ELR (cell line): ENCODE measurements at regions not wholly inside any gene's neighbourhood (a gene's known extent, or its start where the extent isn't known, plus 50 kb on each side); places are given as distances from the start of the nearest gene placed in this dataset.

Experiments
- DNase-seq: peaks from one replicate; pipeline ENCODE4 v3.0.0-alpha.2; 2015; ENCODE audit warnings: low read depth

DNA sequence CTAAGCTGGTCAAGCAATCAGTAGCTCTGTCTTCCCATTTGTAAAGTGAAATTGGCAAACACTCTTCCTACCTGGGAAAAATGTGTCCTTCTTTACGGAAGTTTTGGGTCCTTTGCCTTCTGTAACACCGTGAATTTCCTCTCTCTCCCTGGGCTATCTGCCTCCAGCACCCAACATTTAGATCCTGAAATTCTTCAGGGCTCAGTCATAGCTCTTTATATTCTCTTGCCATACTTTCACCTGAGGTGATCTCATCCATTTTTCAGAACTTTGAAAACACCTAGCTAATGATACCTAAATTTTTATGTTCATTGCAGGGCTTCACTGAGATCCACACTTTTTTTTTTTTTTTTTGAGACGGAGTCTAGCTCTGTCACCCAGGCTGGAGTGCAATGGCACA, 1042.2 kb downstream of the DIAPH3 start:
- DNase-seq: no peak

DNA sequence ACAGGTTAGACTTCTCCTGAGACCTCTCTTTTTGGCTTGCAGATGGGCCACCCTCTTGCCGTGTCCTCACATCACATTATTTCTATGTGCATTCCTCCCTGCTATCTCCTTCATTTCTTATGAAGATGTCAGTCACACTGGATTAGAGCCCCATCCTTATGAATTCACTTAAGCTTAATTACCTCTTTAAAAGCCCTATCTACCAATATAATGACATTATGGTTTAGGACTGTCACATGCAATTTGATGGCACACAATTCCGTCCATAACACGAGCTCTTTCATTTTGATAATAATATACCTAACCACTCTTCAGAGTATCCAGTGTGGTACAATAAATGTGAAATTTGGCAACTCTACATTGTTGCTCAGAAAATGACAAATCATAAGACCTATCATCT, 1037.3 kb downstream of the DIAPH3 start:
- no peak for DNase-seq

DNA sequence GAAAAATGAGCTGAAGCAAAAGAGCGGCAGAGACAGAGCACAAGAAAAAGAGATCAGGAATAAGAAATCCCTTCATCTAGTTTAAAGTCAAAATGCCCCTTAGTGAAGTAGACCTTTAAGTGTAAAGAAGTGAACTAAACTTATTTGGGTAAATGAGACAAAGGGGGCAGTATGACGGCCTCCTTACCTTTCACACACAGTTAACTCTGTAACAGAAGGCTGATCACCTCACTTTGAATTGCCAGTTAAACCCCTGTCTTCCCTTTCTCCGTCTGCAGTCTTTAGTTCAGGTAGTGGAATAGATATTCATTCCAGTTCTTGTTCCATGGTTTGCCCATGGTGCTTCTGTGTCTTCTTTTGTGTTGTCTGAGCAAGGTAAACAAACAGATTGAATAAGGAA, 1029.8 kb downstream of the DIAPH3 start:
- no peak for DNase-seq

DNA sequence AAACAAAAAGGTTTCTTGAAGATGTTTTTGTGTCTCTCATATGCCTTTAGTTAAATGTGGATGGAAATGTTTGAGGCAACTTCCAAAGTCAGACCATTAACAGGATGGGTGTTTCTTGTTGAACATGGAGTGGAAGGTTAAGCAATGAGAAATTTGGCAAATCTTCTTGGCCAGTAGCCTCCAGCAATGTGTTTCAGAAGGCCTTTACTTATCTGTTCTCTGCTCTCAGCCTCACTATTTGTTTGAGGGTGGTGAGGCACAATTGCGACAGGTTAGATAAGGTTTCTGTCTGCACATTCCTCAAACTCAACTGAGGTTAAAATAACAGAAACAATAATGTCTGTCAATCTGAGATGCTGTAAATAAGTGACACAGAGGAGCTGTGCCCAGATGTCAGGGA, 1019.0 kb downstream of the DIAPH3 start:
- DNase-seq: no peak

DNA sequence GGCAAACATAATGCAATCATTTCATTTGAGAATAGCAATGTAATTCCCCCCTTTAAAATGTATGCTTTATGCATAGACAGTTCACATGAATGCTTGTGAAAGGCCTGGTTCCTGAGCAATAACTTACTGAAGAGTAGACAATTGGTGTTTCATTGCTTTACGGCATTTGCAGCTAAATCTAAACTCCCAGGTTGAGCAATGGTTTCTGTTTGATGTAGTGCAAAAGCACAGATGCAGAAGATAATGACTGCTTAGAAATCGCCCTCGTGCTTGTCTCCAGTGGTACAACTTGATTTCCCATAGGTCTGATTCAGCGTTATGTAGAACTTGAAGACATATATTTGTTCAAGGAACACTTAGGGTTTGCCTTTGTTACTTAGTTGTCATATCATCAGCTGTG, 1018.3 kb downstream of the DIAPH3 start:
- no peak for DNase-seq

DNA sequence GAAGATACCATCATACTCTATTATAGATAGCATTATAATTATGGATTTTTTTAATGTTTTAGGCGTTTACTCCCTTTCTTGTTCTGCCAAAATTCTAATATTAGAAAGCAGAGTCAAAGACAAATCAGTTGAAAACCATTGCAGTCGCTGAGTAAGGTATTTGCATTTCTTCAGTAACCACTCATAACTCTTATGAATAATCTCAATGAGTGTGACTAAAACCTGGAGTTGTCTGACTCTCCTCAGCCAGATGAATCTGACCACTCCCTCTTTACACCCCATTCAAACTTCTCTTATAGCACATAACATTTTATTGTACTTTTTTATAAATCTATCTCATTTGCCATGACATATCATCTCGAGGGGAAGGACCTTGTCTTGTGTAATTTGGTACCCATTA, 1006.5 kb downstream of the DIAPH3 start:
- no peak for DNase-seq

DNA sequence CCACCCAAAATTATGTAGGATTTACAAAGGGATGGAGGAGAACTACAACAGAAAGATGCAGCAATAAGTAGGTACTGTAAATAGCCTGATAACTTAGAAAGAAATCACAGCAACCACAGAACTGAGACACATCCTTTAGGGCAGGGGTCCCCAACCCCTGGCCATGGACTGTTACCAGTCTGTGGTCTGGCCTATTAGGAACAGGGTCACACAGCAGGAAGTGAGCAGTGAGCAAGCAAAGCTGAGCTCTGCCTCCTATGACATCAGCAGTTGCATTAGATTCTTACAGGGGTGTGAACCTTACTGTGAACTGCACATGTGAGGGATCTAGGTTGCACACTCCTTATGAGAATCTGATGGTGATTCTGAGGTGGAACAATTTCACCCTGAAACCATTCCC, 997.6 kb downstream of the DIAPH3 start:
- no peak for DNase-seq

DNA sequence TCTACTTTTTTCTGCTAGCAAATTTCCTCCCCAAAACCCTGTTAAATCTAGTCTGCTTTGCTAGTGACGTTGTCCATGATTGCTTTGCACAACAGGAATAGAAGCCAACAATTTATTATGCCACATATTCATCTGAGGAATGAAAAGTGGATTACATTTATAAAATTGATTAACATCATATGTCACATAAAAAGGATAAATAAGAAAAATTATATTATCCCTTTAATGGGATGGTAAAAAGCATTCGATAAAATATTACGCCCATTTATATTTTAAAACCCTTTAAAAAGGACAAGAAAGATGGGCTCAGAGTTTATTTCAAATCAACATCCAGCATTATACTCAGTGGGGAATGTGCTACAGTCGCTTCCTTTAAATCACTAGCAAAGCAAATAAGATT, 991.7 kb downstream of the DIAPH3 start:
- no peak for DNase-seq

DNA sequence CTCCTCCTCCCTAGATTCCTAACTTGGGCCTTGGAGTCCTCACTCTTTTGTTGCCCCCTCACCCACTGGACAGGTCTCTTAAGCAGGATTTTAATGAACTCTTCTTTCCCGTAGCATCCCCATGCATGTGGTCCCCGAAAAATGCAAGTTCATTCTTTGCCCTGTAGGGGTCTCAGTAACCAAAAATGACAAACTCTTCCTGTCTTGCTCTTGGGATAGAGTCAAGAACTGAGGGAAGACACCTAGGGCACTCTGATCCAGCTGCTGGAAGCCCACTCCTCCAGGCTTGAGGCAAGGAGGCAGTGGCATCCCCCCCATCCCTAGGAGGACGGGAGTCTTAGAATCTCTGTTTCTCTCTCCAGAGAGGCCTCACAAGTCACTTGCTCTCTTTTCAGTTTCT, 987.0 kb downstream of the DIAPH3 start:
- no peak for DNase-seq

DNA sequence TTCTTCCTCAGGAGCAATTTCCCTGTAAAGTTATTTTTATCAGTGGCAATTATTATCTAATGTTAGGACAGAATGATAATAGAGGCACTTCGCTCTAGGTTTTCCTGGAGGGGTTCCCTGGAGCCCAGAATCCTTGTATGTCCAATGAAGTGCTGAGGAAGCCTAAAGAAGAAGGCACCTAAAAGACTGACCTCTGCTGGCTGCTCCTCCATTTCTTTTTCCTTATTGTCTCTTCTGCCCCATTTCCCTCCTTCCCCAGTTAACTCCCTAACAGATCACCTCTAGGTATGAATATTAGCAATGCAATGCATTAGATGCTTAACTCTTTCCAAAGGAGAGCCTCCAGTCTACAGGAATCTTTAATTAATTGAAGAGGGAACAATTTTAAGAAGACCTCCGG, 985.4 kb downstream of the DIAPH3 start:
- no peak for DNase-seq

DNA sequence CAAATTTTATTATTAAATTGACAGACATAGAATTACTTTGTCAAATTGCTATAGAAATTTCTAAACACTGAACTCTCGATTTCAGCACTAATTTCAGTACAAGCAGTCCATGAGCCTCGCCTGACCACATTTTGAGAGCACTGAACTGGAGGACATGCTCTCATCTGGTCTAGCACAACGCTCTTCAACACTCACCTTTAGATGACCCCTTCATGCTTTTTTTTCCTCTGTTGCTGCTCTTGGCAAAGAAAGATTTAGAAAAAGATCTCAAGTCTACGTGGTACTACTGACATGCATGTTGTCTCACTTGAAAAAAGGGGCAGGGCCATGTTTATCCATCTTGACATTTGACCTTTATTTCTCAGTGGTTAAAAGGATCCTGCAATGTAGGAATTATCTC, 981.5 kb downstream of the DIAPH3 start:
- DNase-seq: no peak

DNA sequence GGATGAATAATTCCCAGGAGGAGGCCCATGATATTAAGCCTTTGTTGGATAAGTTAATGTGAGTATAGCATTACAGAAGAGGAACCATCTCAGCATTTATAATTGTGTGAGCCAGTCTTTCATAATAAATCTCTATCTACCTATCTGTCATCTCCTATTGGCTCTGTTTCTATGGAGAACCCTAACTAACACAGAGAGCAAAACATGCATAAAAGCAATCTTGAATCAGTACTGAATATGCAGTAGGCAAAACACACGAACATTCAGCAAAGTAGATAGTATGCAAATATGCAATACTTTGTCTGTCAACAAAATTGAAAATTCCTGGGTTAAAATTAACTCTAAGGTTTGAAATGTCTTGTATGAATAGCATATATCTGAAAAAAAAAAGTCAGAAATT, 966.3 kb downstream of the DIAPH3 start:
- no peak for DNase-seq

DNA sequence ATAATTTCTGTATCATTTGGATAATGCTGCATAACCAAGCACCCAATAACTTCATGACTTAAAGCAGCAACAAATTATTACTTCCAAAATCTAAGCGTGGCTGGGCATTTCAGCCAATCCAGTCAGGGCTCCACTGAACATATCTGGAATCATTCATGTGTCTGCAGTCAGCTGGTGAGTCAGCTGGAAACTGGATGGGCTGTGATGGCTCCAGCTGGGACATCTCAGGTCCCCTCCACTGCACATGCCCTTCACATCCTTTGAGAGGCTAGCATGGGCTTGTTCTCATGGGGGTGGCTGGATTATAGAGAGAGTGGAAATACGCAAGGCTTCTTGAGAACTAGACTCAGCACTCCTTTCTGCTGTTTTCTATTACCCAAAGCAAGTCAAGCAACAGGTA, 961.9 kb downstream of the DIAPH3 start:
- no peak for DNase-seq

DNA sequence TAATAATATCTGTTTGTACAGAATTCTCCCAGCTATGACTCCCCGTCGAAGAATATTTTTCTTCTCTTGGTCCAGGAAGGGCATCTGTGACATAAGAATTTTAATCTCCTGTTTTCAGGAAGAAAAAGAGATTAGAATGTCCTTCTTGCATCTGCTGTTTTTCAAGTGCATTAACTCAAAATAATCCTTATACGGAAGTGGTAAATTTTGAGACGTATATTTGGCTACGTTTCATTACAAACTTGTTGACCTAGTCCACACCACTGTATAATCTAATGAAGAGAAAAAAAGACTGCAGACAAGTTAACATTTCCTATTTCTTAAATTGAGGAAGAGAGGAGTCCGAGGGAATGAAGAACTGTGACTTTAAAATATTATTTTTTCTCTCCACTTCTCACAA, 959.9 kb downstream of the DIAPH3 start:
- no peak for DNase-seq

DNA sequence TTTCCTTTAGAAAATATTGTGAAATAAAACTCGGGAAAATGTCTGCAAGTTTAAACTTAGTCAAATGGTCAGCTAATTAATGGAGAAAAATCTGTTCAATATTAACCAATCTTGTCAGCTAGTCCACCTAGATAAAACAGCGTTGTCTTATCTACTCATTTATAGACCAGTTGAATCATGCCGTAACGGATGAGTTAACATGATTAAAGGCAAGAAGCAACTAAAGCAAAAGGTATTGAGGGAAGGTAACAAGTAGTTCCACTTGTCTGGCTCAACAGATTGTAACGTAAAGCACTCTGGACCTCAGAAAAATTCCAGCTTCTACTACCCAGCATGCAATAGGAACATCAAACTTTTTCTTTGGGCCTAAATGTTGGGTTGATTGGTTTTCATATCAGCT, 958.2 kb downstream of the DIAPH3 start:
- no peak for DNase-seq

DNA sequence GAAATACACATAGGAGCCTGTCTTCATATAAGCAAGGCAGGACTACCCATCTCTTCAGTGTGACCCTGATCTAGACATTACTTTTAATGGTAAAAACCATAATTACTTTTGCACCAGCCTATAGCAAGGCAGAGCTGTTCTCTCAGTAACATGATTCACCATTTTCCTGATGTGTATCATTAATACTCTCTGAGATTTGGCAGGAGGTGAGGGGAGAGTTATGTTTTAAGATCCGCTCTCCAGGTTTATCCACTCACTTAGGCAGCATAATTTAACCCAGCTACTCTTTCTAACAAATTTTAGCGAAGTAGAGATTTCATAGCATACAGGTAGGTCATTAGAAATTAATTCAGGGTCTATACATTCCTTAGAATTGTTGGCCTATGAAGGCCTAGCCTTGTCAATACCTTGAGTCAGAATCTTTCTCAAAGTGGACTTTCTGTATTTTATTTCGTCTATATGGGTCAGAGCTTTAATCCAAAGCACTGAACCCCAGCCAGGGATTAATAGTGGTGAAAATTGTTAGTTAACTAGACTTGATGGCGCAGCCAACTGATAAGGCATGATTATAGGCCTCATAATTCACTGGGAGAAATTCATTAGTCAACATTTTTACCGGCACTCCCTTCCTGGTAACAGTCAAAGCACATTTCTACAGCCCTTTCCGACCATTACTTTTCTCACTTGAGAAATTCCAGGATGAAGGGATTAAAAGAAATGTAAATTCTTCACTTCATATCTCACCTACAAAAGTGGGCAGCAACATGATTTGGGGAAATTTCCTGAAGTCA, 955.1 kb downstream of the DIAPH3 start:
- DNase-seq: no peak

DNA sequence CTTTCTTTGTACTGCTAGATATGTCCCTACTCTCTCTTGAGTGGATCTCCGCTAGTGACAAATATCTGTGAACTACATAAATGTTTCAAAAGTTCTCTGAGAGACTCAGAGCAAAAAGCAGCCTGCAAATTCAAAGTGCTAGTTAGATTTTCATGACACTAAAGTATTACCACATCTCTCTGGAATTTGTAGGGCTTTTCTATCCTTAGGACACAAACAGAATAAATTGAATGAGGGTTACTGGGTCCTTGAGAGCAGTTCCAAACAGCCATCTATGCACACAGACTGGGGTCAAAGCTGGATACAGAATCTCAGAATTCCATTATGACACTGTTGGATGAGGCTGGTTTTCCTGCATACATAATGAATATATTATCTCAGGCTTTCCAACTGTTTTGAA, 953.2 kb downstream of the DIAPH3 start:
- no peak for DNase-seq

DNA sequence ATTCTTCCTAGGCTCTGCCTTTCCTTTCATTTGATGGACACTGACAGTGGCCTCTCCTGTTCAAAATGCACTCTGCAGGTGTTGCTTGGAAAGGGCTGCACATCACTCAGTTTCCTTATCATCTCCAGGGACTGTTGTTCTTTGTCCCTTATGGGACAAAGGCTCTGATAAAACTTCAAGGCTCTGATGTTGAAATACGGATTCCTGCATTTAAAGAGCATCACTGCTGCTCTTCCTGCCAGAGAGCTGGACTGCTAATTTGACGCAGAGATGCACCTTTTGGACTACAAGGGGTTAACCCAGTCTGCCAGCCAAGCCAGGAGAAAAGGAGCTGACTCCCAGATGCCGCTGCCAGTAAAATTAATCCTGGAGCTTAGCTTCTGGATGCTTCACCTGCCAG, 952.1 kb downstream of the DIAPH3 start:
- DNase-seq: no peak

DNA sequence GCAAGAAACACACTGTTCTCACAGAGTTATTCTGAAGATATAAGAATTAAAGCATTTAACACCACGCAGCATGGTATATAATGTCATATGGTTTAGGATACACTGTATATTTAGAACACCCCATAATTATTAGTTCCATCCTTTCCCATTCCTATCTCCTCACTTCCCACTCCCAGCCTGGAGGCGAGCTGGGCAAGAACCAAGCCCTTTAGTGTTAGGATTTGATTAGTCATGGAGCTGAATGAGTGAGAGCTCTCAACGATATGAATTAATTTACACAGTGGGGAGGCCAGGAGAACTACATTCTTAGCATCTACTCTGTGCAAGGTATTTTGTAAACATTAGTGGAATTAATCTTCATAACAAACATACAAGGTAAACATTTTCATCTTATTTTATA, 934.3 kb downstream of the DIAPH3 start:
- no peak for DNase-seq

DNA sequence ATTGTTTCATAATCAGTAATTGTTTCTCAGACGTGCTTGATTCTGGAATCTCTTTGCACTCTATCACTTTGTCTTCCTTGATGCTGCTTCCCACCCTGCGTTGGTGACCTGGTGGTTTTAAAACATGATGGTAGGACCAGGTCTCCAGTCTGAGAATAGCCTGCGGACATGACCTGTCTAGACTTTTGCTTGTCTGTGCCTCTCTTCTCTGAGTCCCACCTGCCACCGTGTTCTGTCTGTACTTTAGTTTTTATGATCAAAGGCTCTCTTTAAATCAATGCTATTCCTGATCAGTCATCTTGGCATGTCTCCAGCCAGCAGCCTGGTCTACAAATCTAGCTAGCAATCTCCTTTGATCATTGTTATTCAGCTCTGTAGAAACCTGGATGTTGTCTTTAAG, 933.9 kb downstream of the DIAPH3 start:
- no peak for DNase-seq

DNA sequence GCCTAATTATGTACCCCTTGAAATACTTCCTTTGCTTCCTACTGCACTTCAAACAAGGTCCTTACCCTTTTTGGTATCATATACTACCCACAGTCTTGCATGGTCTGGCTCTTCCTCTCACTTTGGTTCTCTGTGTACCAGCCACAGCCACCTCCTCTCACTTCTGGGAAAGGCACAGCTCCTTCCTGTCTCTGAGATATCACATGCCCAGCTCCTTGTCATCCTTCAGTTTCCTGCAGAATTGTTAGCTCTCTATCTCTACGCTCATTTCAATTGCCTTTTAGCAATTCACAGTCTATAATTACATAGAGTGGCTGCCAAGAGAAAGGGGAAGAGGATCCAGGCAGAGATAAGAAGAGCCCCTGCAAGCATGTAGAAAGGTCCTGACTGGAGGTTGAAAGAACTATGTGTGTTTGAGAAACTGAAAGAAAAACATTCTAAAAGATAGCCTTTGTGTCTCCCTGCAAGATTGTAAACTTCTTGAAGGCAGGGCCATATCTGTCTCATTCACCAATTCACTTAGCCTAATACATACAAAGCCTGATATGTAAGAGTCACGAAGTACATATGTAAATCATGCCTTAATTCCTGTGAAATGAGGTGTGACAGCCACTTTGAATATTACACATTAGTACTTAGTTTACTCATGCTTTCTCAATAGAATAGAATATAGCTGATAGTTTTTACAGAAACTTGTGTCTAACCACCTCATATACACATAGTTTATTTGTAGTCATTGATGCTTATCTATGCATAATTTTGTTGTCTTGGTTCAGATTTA, 933.1 kb downstream of the DIAPH3 start:
- DNase-seq: no peak

DNA sequence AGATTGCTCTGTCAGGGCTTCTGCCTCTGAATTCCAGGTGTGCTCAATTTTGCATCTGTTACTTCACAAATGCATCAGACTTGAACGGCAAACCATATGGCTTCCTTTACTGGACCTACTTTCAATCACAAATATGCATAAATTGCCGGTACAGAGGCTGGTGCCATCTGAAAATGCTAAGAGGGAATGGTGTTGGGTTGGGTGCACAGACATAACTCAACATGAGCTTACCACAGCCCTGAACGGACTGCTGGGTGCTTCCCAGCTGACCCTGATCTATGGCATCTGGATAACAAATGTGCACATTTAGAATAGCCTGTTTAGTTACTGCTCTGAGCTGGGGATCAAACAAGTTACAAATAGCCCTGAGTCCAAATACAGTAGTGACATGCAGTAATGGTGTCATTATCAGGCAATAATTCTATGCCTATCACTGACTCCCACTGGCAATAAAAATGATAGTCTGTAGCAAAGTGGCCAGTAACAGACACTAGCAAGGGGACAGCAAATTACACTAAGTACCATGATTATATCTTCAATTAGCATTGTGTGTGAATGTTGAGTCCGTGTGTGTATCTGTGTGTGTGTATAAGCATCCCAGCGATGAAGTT, 927.3 kb downstream of the DIAPH3 start:
- DNase-seq: no peak

DNA sequence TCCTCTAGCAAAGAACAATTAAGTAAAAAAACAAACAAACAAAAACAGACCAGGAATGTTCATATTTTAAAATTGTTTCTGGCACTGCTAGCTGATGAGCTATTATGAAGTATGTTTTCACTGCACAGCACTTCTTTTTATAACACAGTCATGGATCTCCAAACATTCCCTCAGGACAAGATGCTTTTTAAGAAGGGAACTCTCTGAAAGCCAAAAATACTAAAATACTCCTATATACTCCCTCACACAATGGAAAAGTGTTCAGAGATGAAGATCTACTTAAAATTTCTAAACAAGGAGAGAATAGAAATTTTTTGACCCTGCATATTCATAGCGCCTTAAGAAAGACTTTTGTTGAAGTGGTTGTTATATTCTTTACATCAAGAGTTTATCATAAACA, 926.8 kb downstream of the DIAPH3 start:
- DNase-seq: no peak
